ENCODE measurements at regions not wholly inside any gene's neighbourhood (a gene's known extent, or its start where the extent isn't known, plus 50 kb on each side); places are given as distances from the start of the nearest gene placed in this dataset.
A peak's percentile ranks its signal among the peaks of the same experiment; 100 is the strongest.

DNA sequence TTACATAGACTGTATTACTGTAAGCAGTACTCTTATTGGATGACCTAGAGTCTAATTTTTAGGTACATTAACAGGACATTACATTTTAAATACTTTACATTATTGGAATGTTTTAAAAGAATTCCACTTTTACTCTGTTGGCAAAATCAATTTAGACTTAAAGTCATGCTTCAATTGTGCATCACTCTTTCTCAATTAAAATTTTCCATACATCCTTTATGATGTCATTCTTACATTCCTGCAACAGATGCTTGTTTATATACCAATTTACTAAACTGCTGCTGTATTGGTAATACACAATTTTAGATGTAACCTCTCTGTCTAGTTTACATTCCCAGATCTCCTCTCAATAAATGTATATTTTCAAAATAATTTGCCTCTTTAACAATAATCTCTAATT, 440.1 kb downstream of the ZEB2 start:
- TF ChIP-seq, protein P1, sequence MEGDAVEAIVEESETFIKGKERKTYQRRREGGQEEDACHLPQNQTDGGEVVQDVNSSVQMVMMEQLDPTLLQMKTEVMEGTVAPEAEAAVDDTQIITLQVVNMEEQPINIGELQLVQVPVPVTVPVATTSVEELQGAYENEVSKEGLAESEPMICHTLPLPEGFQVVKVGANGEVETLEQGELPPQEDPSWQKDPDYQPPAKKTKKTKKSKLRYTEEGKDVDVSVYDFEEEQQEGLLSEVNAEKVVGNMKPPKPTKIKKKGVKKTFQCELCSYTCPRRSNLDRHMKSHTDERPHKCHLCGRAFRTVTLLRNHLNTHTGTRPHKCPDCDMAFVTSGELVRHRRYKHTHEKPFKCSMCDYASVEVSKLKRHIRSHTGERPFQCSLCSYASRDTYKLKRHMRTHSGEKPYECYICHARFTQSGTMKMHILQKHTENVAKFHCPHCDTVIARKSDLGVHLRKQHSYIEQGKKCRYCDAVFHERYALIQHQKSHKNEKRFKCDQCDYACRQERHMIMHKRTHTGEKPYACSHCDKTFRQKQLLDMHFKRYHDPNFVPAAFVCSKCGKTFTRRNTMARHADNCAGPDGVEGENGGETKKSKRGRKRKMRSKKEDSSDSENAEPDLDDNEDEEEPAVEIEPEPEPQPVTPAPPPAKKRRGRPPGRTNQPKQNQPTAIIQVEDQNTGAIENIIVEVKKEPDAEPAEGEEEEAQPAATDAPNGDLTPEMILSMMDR (IDR thresholded peaks at IDR 0.05), result no peak
- no peak for TF ChIP-seq POLR2AphosphoS5 (IDR thresholded peaks at IDR 0.05)
- TF ChIP-seq EP300 (IDR thresholded peaks at IDR 0.05), result no peak
- DNase-seq, result no peak
- no peak overlapping the region for H3K4me3 ChIP-seq
- no peaks in the 10 kb centered on the region for H3K36me3 ChIP-seq
- intact Hi-C loops (cut with DNase I; ENCODE audit: low total_unique reads), result no loop called here
- no peaks in the 10 kb centered on the region for H3K27me3 ChIP-seq
- peaks cover 0 to 10% (median 5%) of the 10 kb centered on the region in 4 donors for H3K4me1 ChIP-seq
- H3K9me3 ChIP-seq, result no peaks in the 10 kb centered on the region
- no peak overlapping the region for H3K27ac ChIP-seq

DNA sequence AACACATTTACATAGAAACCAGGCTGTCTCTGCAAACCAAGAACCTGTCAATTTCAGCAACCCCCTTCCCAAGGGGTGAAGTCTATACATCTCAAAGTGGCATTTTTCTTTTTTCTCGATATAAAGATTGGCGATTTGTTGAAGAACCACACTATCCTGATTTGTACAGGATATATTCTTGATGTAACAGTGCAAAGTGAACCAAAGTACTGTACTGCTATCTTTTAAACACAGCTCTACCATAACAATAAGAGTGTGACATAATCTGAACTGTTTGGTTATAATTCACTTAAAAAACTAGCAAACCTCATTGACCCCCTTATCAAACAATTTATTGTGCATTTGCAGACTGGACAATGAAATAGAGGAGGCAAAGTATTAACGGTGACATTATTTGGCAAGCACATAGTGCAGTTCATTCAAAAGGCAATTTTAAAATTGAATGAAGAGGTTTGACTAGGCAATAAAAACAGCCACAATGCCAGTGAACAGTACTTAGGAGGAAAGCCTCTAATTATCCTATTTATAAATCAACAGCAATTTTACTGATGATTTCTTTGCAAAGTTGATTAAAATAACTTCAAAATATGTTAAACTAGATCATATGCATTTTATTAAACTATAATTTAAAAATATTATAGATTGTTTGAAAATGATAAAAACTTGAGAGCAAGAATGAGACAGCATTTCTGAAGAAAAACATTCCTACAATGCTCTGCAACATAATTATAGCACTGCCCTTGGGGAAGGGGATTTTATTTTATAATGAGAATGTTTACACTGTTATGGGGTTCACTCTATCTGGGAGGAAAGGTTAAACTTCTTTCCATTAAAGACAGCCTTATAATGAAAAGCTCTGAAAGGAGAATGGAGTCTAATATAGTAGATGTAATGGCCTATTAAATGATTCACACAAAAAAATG, 440.9 kb downstream of the ZEB2 start:
- 65 to 76% (median 70%) methylated on average over 3 of the region's 3 CpGs for WGBS, 5 donors

DNA sequence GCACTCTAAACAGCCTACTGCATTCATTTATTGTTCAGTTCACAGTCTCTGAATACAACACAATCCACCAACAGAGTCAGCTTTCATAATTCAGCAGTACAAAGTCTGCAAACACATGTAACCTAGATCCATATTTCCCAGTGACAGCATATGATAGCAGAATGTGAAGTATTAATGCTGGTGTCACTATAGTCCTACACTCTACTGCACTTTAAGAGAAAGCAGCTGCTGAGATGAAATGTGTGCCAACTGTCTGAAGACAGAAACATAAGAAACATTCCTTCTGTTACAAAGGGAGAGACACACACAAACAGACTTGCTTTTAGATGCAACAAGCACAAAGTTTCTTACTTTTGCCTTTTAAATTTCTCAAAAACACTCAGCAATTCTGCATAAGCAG, 441.8 kb downstream of the ZEB2 start:
- H3K4me1 ChIP-seq, result peaks cover 0 to 10% (median 5%) of the 10 kb centered on the region in 4 donors
- intact Hi-C loops (cut with DNase I; ENCODE audit: low total_unique reads), result no loop called here
- H3K36me3 ChIP-seq, result no peaks in the 10 kb centered on the region
- H3K27me3 ChIP-seq, result no peaks in the 10 kb centered on the region
- no peak overlapping the region for H3K4me3 ChIP-seq
- peak in 1 of 2 donors; percentile 76 for DNase-seq
- no peaks in the 10 kb centered on the region for H3K9me3 ChIP-seq
- TF ChIP-seq POLR2A (IDR thresholded peaks at IDR 0.05), result no peak
- TF ChIP-seq, protein P1 (IDR thresholded peaks at IDR 0.05), result no peak
- TF ChIP-seq EP300 (IDR thresholded peaks at IDR 0.05), result no peak
- TF ChIP-seq POLR2AphosphoS5 (IDR thresholded peaks at IDR 0.05), result no peak
- H3K27ac ChIP-seq, result no peak overlapping the region

More for the DNA sequence above, 440.9 kb downstream of the ZEB2 start:
- peaks cover 0 to 10% (median 5%) of the 10 kb centered on the region in 4 donors for H3K4me1 ChIP-seq
- H3K27me3 ChIP-seq, result no peaks in the 10 kb centered on the region
- no peaks in the 10 kb centered on the region for H3K9me3 ChIP-seq
- intact Hi-C loops (cut with DNase I; ENCODE audit: low total_unique reads), result no loop called here
- TF ChIP-seq EP300 (IDR thresholded peaks at IDR 0.05) (no peak), POLR2AphosphoS5 (IDR thresholded peaks at IDR 0.05) (no peak), POLR2A (IDR thresholded peaks at IDR 0.05) (no peak)
- TF ChIP-seq, protein P1 (IDR thresholded peaks at IDR 0.05), result no peak
- no peak overlapping the region for H3K4me3 ChIP-seq
- no peaks in the 10 kb centered on the region for H3K36me3 ChIP-seq
- H3K27ac ChIP-seq, result no peak overlapping the region
- DNase-seq, result no peak

DNA sequence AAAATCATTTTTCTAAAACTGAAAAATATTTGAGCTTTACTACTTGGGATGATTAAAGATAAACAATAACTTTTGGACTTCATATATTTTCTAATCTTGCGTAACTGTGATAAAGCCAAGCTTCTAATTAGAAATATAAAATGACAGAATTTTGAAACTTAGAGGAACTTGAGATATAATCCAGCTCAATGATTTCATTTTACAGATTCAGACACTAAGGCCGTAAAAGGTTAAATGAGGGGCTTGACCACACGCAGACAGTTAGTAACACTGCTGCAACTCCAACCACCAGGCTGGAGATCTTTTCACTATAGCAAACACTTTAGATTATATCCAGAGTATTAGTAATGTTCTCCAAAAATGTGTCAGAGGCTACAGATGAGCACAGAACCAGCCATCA, 445.5 kb downstream of the ZEB2 start:
- intact Hi-C loops (cut with DNase I; ENCODE audit: low total_unique reads), result no loop called here
- WGBS, 5 donors, result 73 to 92% (median 82%) methylated on average over 3 of the region's 3 CpGs
- H3K36me3 ChIP-seq, result no peaks in the 10 kb centered on the region
- TF ChIP-seq, protein P1 (IDR thresholded peaks at IDR 0.05), result no peak
- TF ChIP-seq POLR2AphosphoS5 (IDR thresholded peaks at IDR 0.05) (no peak), POLR2A (IDR thresholded peaks at IDR 0.05) (no peak), EP300 (IDR thresholded peaks at IDR 0.05) (no peak)
- H3K27me3 ChIP-seq, result no peaks in the 10 kb centered on the region
- no peak overlapping the region for H3K27ac ChIP-seq
- no peaks in the 10 kb centered on the region for H3K9me3 ChIP-seq
- peak in 1 of 2 donors; percentile 39 for DNase-seq
- peaks cover 0 to 10% (median 5%) of the 10 kb centered on the region in 4 donors for H3K4me1 ChIP-seq
- no peak overlapping the region for H3K4me3 ChIP-seq
